Hematopoietic multipotent progenitor cell treated with erythropoietin and hydrocortisone succinate and interleukin-3 and kit ligand, for 4 days (in vitro differentiated cells): ENCODE measurements at regions not wholly inside any gene's neighbourhood (a gene's known extent, or its start where the extent isn't known, plus 50 kb on each side); places are given as distances from the start of the nearest gene placed in this dataset.

Experiments used
- DNase-seq: peaks from one replicate; pipeline ENCODE4 v3.0.0-alpha.2; 2015

DNA sequence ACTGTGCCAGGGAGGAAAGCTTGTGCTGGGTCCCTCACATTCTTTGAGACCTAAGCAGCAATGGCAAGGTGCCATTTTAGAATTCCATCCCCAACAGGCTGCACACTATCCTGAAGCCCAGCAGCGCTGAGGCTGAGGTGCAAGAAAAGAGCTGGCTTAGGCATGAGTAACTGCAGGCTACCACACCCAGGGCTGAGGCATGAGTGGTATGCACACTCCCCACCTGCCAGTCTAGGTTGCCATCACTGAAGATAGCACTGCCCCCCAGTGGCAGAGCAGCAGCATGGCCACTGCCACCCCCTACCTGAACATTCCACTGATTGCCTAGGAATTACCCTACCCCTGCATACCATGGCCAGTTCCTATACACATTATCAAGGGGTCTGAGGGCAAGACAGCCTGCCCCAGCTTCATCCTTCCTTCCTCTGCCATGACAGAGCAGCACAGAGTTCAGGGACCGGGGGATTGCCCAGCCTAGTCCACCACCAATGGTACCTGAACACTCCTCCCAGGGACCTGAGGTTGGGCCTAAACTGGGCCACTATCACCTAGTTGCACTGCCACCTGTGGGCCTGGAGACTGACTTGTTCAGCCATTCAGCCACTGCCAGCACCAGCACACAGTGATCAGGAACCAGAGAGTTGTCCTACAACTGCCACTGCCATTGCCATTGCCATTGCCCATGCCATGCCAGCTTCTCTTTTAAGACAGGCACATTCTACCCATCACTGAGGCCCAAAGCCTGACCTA is 129.8 kb downstream of the SATB1 start:
- DNase-seq = peak; percentile 71

DNA sequence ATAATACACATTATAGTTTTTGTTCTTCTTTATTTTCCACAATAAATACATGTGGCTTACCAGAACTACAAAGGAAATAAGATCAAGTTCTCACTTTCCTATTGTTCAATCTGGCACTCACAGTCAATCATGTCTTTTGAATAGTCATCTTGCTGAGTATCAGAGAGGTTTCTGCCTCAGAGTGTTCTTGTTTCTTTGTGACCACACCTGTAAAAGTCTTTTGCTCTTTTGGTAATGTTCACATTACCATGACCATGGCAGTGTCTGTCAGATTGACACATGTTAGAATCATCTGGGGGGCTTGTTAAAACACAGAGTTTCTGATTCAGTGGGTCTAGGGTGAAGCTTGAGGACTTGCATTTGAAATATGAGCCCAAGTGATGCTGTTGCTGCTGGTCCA is 135.0 kb downstream of the SATB1 start:
- DNase-seq = no peak

DNA sequence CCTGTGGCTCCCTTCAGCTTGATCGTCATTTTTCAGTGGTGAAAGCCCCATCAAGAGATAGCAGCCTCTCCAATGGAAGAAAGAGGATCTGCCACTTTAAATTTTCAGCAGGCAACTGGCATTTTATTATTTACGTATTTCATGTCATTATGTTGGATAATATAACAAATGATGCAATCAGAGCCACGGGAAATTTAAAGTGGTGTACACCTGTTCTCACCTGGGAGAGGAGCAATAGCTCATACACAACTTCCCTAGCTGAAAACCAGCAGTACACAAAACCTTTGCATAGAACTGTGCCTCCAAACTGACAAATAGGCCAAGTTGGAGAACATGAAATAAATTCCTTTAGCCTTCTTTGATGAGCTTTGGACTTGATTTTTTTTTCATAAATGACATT is 136.9 kb downstream of the SATB1 start:
- no peak for DNase-seq

DNA sequence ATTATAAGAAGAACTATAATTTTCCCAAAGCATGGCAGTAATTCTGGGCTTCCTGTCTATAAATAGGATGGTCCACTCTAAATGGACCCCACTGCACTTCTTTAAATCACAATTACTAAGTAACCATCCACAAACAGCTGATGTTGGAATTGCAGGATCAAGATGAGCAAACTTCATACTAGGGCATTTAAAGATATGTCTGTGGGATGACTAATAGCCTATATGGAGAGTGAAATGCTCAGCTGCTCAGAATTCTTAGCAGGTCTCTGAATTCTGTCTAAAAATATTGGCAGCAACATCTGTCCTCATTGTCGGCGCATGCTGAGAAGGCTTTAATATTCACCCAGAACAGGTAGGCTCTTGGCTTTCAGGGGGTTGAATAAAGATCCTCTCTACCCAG is 140.4 kb downstream of the SATB1 start:
- no peak for DNase-seq

DNA sequence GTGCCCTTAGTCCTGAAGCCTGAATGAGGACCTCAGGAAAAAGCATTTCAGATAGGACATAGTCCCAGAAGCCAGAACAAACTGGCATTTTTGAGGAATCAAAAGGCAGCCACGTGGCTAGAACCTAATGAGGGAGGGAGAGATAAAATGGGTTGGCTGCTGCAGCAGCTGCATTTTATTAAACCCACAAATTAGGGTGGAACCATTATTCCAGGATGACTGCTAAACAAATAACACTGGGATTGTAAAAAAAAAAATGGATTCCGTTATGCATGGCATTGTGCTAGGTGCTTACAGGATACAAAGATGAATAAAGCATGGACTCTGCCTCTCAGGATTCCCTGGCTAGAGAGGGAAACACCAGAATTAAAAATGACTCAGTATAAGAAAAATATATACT is 141.5 kb downstream of the SATB1 start:
- no peak for DNase-seq

DNA sequence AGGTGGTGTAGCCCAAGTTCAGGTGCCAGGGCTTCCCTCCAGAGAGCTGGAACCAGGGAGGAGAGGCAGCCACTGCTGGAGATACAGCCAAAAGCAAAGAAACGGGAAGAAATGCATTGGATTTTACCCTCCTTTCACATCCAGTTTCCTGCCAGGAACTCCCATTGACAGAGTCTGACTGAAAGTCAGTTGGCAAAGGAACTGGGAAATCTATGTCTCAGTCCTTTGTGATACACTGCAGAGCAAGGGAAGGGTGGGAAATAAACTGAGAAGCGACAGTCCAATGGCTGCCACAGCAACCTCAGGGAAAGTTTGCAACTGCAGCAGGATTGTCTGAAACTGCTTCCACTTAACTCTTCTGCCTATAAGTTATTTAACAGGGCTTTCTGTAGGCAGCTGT is 142.6 kb downstream of the SATB1 start:
- DNase-seq = no peak

DNA sequence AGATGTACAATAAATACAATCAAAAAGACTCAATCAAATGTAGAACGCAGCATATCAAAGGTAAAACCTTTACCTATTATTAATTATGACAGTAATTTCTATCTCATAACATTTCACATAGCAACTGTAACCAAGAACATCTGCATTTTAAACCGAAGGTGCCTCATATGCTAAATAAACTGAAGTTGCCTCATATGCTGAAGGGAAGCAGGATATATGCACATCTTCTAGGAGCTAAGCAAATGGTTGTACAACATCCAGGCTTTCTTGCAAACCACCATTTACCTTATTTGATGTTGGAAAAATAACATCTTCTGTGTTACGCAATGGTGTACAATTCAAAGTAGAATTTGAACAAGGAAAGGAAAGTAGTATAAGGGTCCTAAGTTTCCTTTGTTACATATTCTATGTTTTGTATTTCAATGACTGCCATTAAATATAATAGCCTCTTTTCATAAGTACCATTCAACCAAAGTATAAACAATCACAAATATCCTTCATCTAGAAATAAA is 145.9 kb downstream of the SATB1 start:
- no peak for DNase-seq

DNA sequence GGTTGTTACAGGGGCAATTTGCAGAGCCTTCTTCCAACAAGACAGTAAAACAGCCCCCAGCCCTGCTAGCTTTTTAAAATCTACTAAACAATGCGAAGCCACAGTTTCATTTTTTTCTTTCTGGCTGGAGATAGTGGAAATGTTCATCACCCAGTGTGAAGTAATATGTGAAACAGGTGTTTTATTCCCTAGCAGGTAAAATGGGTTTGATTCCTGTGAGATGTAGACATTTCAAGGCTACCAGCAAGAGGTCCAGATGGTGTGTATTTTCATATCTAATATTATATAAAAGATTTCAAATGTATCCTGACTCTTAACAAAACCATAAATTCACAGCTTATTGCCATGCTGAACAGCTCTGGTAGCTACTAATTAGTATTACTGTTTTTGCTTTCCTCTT is 160.3 kb downstream of the SATB1 start:
- no peak for DNase-seq

DNA sequence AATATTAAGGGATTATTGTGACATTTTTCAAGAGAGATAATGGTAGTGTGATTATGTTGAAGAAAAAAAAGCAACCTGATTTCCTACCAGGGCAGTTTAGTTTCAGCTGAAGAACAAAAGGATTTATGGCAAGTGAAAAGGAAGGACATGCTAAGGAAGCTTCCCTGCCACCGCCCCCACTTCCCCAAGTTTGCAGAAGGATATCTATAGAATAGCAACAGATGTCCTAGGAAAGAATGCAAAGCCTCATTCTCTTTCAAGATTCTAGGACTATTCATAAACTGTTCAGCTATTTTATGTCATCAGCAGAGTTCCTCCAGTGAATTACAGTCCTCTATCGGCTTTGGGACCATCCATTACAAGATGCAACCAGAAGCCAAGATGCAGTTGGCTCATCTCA is 160.8 kb downstream of the SATB1 start:
- no peak for DNase-seq

DNA sequence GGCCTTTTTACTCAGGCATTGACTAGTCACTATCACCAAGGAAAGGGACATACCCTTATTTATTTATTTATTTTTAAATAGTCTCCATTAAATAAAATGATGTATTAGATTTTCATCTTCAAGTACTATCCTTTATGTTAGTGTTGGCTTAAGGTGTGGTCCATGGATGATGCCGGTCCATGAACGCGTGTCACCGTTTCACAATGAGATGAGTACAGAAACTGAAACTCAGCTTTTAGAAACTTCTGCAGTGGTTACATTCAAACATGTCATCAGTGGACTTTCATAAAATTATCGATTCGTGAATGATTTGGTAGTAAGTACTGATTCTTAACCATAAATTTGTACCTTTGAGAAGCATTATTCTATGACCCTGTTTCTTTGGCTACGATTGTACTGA is 166.6 kb downstream of the SATB1 start:
- no peak for DNase-seq

DNA sequence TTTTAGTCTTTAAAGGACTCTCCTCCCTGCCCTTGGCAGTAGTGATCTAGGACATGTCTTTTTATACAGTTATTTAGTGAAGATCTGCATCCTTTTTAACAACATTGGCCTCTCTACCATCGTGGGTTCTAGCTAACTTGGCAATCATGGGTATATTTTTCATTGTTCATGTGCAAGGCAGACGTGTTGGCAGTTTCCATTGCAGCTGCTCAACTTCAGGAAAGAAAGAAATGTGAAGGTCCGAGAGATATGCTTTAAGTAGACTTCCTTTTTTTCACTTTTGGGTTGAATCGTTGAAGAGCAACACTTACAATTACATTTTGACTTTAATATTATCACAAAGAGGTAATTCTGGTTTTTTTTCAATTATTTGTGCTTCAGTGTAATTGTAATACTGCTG is 172.6 kb downstream of the SATB1 start:
- peak; percentile 61 for DNase-seq

DNA sequence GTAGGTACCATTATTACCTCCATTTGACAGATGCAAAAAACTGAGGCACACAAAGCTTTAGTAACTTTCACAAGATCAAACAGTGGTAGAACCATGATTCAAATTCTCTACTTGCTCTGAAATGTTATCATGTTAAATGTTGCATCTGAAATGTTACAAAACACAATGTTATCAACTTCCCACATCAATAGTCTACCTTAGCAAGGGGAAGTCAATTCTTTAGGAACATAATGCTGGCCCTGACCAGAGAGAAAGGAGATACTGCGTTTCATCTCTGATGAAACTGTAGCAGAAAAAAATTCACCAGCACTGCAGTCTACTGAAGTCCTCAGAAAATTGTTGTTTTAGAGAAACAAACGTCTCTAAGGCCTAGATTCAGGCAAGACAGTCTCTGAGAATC is 174.1 kb downstream of the SATB1 start:
- DNase-seq = peak; percentile 69

DNA sequence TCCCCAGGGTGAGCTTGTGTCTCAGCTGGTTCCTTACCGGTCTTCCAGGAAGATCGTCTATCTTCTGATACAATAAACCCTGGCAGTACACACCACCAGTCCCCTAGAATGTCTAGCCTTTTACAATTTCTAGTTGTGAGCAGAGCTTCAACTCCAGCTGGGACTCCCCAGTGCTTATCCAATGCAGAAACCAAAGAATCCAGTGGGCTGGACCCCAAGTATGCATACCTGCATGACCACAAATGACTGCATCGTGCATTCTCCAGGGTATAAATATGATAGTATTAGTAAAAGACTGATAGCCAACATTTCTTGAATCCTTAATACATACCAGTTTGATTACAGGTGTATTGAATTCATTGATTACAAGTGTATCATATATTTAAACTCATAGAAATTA is 176.0 kb downstream of the SATB1 start:
- DNase-seq = no peak

DNA sequence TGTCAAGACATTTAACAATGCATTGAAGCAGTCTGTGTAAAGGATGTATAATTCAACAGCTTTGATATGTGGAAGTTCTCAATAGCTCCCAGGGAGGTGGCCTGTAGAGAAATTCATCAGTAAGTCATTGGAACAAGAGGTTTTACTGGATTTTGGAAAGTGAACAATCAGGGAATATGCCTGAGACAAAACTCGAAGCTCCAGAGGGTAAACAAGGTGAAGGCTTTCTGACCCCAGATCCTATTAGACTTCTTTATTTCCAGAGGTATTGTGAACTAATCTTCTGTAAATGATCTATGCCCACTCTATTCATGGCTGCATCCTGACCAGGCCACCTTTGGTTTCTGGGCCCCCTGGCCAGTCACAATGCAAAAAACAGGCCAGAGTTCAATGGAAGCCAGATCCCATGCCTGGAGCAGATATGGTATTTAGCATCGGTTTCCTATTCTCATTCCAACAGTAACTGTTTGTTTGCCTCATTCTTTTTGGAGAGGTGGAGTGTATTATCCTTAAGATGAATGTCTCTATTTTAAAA is 177.3 kb downstream of the SATB1 start:
- DNase-seq = no peak

DNA sequence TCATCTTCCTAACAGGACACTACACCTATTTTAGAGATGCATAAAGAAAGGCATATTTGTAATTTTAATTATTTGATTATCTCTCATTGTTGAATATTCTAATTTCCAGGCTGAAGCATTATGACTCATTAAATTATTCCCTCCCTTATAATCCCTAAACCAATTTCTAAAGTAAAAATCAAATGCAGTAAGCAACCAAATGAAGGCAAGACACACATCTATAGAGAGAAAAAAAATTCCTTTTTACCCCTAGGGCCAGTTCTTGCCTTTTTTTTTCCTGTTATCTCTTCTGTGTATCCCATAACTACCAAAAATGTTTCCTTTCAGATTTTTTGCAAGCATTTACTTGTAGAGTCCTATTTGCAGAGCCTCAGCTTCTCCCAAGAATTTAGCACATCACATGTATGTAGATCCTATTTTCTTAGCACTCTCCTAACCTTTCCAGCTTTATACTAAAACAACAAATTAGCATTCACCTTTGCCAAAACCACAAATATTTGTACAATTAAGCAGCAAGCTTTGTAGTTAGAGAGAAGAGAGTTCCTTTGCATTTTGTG is 177.9 kb downstream of the SATB1 start:
- no peak for DNase-seq

DNA sequence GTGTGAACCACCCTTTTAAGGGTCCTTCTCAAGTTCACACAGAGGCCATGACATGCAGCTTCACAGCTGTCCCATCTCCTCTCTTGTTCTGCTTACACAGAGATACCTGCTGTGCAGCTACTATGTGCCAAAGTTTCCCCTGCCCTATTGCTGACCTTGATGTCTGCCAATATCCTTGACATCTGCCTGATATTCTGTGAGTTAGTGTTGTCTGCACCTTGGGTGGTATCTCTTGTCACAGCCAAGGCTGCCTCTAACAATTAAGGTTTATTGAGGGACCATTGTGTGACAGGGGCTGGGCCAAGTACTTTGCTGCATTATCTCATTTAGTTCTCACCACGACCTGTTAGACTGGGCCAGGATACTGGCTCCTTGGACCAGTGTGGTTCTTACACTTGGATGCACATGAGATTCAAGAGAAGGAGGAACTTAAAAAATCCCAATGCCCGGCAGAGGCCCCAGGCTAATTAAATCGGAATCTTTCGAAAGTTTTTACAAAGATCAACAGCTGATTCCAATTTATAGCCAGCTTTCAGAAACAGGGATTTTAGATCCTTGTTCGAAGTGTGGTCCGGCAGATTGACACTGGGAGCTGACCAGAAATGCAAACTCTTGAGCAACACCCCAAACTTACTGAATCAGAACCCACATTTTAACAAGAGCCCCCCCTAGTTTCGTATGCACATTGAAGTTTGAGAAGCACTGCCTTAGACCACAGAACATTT is 178.6 kb downstream of the SATB1 start:
- no peak for DNase-seq

DNA sequence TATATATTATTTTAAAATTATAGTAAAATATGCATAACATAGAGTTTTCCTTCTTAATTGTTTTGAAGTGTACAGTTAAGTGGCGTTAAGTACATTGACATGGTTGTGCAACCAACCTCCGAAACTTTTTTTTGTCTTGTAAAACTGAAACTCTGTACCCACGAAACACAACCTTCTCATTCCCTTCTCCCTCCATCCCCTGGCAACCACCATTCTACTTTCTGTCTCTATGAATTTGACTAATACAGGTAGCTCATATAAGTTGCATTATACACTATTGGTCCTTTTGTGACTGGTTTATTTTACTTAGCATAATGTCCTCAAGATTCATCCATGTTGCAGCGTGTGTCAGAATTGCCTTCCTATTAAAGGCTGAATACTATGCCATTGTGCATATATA is 179.4 kb downstream of the SATB1 start:
- DNase-seq = no peak

DNA sequence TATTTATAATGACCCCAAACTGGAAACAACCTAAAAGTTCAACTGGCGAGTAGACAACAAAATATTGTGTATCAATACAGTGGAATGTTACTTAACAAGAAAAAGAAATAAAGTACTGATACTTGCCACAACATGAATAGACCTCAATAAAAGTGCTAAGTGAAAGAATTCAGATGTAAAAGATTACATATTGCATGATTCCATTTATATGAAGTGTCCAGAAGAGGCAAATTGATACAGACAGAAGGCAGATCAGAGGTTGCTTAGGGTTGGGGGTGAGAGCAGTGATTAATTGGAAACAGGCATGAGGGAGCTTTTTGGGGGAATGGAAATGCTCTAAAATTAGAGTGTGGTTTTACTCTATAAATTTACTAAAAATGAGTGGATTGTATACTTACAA is 183.3 kb downstream of the SATB1 start:
- no peak for DNase-seq

DNA sequence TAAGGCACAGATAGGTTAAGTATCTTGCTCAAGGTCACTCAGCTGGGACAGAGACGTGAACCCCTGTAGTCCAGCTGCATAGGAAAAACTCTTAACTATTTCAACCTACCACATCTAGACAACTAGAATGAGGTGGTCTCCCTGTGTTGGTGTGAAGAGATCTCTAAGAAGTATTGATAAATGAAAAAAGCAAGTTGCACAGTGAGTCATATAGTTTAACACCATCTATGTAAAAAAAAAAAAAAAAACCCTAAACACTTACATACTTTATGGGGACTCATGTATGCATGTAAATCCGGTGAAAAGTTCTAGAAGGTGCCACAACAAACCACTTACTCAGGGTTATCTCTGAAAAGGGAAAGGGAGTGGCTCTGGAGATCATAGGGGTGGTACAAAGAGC is 185.5 kb downstream of the SATB1 start:
- DNase-seq = no peak

DNA sequence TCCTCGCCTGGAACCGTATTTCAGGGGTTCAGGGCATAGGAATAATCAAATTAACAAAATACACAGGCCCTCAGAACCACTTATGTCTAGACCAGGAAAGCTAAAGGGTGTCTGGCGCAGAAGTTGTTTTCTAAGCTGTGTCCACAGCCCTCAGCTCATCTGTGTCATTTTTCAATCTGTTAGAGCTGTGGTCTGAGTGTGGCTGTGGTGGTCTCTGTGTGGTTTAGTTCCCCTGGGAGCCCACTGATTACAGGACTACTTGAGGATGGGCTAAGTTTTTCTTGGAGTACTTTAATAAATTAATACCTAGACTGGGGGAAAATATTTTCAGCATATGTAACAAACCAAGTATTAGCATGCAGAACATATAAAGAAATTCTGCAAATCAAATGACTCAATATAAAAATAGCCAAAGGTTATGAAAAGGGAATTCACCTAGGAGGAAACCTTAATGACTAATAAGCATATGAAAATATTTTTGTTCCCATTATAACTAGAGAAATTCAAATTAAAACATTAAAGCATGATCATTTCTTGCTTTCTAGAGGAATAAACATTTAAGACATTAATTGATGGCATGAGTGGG is 186.3 kb downstream of the SATB1 start:
- no peak for DNase-seq

DNA sequence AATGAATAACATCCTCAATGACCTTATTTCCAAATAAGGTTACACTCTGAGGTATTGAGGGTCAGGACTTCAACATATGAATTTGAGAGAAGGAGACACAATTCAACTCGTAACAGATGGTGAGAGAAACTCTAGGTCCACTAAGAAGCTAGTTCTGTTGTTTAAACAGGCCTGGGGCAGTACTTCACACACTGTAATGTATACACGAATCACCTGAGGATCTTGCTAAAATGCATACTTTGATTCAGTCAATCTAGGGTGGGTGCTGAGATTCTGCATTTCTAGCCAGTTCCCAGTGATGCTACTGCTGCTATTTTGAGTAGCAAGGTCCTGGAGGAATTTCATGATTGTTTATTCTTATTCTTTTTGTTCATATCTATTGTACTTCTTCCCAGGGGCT is 186.8 kb downstream of the SATB1 start:
- DNase-seq = no peak

DNA sequence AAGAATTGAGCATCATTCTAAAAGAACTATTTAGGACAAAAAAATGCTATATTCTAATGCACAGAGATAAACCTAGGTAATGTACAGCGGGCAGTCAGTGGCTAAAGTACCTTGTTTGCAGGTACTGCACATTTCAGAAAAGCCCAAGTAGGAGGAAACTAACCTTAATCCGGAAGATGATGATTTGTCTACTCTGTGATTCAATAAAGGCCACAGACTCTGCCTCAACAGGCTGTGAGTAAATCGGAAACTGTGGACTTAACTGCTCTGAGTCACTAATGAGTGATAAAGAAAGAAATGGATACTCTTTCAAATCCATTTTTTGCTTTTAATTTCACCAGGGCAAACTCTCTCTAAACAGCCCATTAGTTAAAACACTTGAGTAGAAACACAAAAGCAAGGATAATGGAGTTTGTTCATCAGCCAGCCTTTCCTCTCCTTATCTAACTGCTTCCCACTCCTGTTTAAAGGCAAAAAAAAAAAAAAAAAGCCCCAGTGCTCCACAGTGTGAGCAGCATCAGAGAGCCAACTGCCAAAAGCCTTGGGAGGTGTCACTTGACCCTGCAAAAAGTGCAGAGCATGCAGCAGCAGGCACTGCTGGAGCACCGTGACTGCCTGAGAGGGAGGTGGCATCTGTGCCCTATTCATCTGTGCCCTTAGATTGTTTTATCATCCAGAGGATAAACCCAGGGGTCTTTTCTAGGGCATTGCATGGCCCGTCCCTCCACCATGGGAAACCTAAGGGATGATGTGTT is 187.7 kb downstream of the SATB1 start:
- DNase-seq = no peak

DNA sequence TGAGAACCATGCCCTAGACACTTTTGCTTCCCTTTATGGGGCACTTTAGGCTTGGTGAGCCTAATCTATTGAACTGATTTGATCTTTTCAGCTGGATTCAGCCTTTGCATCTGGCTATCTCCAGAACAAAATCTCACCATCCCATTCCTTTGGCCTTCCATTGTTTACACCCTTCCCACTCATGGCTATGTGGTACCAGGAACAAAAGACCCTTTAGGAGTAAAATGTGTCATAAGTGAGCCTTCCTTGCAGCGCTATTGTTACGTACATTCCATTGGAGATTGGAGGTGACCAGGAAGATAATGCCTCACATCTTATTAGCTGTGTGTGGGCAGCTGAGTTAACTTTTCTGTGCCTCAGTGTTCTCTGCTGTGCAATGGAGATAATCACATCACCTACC is 188.4 kb downstream of the SATB1 start:
- DNase-seq = no peak
